Spleen (tissue), 11 donors: ENCODE measurements at regions not wholly inside any gene's neighbourhood (a gene's known extent, or its start where the extent isn't known, plus 50 kb on each side); places are given as distances from the start of the nearest gene placed in this dataset.

ENCODE experiments used
- DNase-seq: peaks from one replicate; pipeline ENCODE4 v3.0.0-alpha.2; 2020
- H3K27ac ChIP-seq, 8 donors: fragments of 200-600 bp; sonication (generic) in 7 of 8; 1 replicate in 4 of 8; 2 replicates in 4 of 8; pipeline versions ENCODE4 v1.5.0 to v1.8.0; 2016 to 2021; ENCODE audit warnings: inconsistent platforms in 4 of 8, mild to moderate bottlenecking in 4 of 8, moderate library complexity in 1 of 8
- H3K27me3 ChIP-seq, 7 donors: fragments of 200-600 bp; sonication (generic) in 6 of 7; replicated peaks in 1 of 7; 1 replicate in 4 of 7; 2 replicates in 3 of 7; pipeline versions ENCODE4 v1.5.0 to v1.8.0; 2016 to 2021; ENCODE audit warnings: inconsistent platforms in 3 of 7, mild to moderate bottlenecking in 1 of 7
- H3K36me3 ChIP-seq, 6 donors: fragments of 200-600 bp; sonication (generic) in 5 of 6; 1 replicate in 4 of 6; 2 replicates in 2 of 6; pipeline versions ENCODE4 v1.5.0 to v1.8.0; 2016 to 2021; ENCODE audit warnings: inconsistent platforms in 2 of 6
- H3K4me1 ChIP-seq, 6 donors: fragments of 200-600 bp; sonication (generic) in 5 of 6; 1 replicate in 3 of 6; 2 replicates in 3 of 6; pipeline versions ENCODE4 v1.5.0 to v1.8.0; 2016 to 2021; ENCODE audit warnings: inconsistent platforms in 3 of 6
- H3K4me3 ChIP-seq, 8 donors: fragments of 200-600 bp; sonication (generic) in 7 of 8; 1 replicate in 4 of 8; 2 replicates in 4 of 8; pipeline versions ENCODE4 v1.5.0 to v1.8.0; 2016 to 2021; ENCODE audit warnings: inconsistent platforms in 4 of 8, mild to moderate bottlenecking in 4 of 8, moderate library complexity in 2 of 8
- H3K9me3 ChIP-seq, 8 donors: fragments of 200-600 bp; sonication (generic) in 7 of 8; 1 replicate in 4 of 8; 2 replicates in 4 of 8; pipeline versions ENCODE4 v1.5.0 to v1.8.0; 2016 to 2021; ENCODE audit warnings: inconsistent platforms in 4 of 8
- CTCF ChIP-seq, 11 experiments: fragments of 200-600 bp in 7 of 11; fragments of 450-650 bp in 4 of 11; sonication (generic) in 4 of 11; IDR thresholded peaks in 8 of 11; conservative IDR thresholded peaks in 3 of 11; 1 replicate in 7 of 11; 2 replicates in 4 of 11; pipeline versions ENCODE4 v1.4.0 to v1.8.0; 2016 to 2021; ENCODE audit warnings: antibody characterized with exemption in 11 of 11, inconsistent platforms in 4 of 11, mild to moderate bottlenecking in 1 of 11
- POLR2A ChIP-seq, 3 donors: fragments of 450-650 bp; IDR thresholded peaks; one replicate each; pipeline ENCODE4 v1.5.1; 2017; ENCODE audit warnings: antibody characterized with exemption in 3 of 3, mild to moderate bottlenecking in 1 of 3
- POLR2AphosphoS5 ChIP-seq, 3 donors: sonication (generic); formaldehyde crosslinking; IDR thresholded peaks; one replicate each; pipeline ENCODE4 v1.5.1; 2017; ENCODE audit warnings: antibody characterized with exemption in 3 of 3
- WGBS, 5 donors: extraction: QIAGEN DNeasy Blood & Tissue Kit in 3 of 5; methylation state at CpG; one replicate each; pipeline versions ENCODE4 v1.1.5 to v1.1.7; 2013 to 2018; 5-methylcytosine and 5-hydroxymethylcytosine counted together
- intact Hi-C: fragments of 100-400 bp; cut with DNase I; formaldehyde crosslinking; loops from one replicate; pipeline ENCODE4 v1.15.0; 2023; ENCODE audit warnings: low total_unique reads
- donor health status: healthy with polysubstance abuse.
- donor health status: DM: no; HTN: no; CAD: no; lungs with moderate emphysema.
- donor health status: DM: no; HTN: no; CAD: no.
- donor health status: Bipolar disorder and iron deficiency.
- donor health status: healthy.
- donor health status: DM: no; HTN: no; CAD: no.
- donor health status: DM: yes; HTN: yes; CAD: no.

- 10 to 26% (median 19%) methylated on average over 23 of the region's 23 CpGs for WGBS, 5 donors
- intact Hi-C loops, result loop anchor here (10.0 kb wide), 1 partner anchor 91 kb away; the partner anchor contains the start of gene PRDM1
- Histone ChIP-seq H3K4me3 (peak overlapping the region; percentile 52 to 89 (median 73)), H3K36me3 (no peaks in the 10 kb centered on the region), H3K27ac (peak overlapping the region in 7 of 8 donors; percentile 74 to 88 (median 84)), H3K9me3 (no peaks in the 10 kb centered on the region), H3K27me3 (peaks cover 0 to 74% (median 20%) of the 10 kb centered on the region in 7 donors), H3K4me1 (peaks cover 12 to 44% (median 30%) of the 10 kb centered on the region in 6 donors)
- TF ChIP-seq POLR2AphosphoS5 (IDR thresholded peaks at IDR 0.05) (no peak), POLR2A (IDR thresholded peaks at IDR 0.05) (no peak), CTCF (IDR thresholded peaks at IDR 0.05 in 8 of 11, conservative IDR thresholded peaks at IDR 0.05 in 3 of 11) (no peak)
- DNase-seq, result no peak
Measured at GRCh38 chr6:105993341-105994117, 92.6 kb upstream of the PRDM1 start.

- peak overlapping the region; percentile 51 to 87 (median 81) for H3K27ac ChIP-seq
- 2 to 4% (median 2%) methylated on average over 34 of the region's 34 CpGs for WGBS, 5 donors
- intact Hi-C loops, result loop anchor here (10.0 kb wide), 1 partner anchor 92 kb away; the partner anchor contains the start of gene PRDM1
Measured at GRCh38 chr6:105992315-105992961, 93.7 kb upstream of the PRDM1 start.

GRCh38 chr6:105991561-105992314 lies 94.4 kb upstream of the PRDM1 start:
- WGBS, 5 donors, result 9 to 11% (median 10%) methylated on average over 19 to 23 of the region's 23 CpGs
- no peaks in the 10 kb centered on the region for H3K36me3 ChIP-seq
- peaks cover 12 to 44% (median 30%) of the 10 kb centered on the region in 6 donors for H3K4me1 ChIP-seq
- H3K27ac ChIP-seq, result peak overlapping the region; percentile 14 to 87 (median 81)
- TF ChIP-seq CTCF (IDR thresholded peaks at IDR 0.05 in 8 of 11, conservative IDR thresholded peaks at IDR 0.05 in 3 of 11), result no peak
- no peak for TF ChIP-seq POLR2A (IDR thresholded peaks at IDR 0.05)
- TF ChIP-seq POLR2AphosphoS5 (IDR thresholded peaks at IDR 0.05), result no peak
- intact Hi-C loops, result loop anchor here (10.0 kb wide), 1 partner anchor 93 kb away; the partner anchor contains the start of gene PRDM1
- H3K9me3 ChIP-seq, result no peaks in the 10 kb centered on the region
- H3K4me3 ChIP-seq, result peak overlapping the region; percentile 52 to 89 (median 70)
- peaks cover 0 to 72% (median 20%) of the 10 kb centered on the region in 7 donors for H3K27me3 ChIP-seq
- DNase-seq, result peak; percentile 85

More at GRCh38 chr6:105992315-105992961, 93.7 kb upstream of the PRDM1 start:
- H3K36me3 ChIP-seq, result no peaks in the 10 kb centered on the region
- H3K27me3 ChIP-seq, result peaks cover 0 to 74% (median 20%) of the 10 kb centered on the region in 7 donors
- H3K4me1 ChIP-seq, result peaks cover 12 to 44% (median 30%) of the 10 kb centered on the region in 6 donors
- H3K4me3 ChIP-seq, result peak overlapping the region; percentile 52 to 89 (median 70)
- peak; percentile 96 for DNase-seq
- H3K9me3 ChIP-seq, result no peaks in the 10 kb centered on the region
- TF ChIP-seq POLR2A (IDR thresholded peaks at IDR 0.05), result no peak
- peak in 6 of 11 experiments; percentile 12 to 70 (median 44) for TF ChIP-seq CTCF (IDR thresholded peaks at IDR 0.05 in 8 of 11, conservative IDR thresholded peaks at IDR 0.05 in 3 of 11)
- TF ChIP-seq POLR2AphosphoS5 (IDR thresholded peaks at IDR 0.05), result peak; percentile 86 to 92 (median 90)
